WTC11 (cell line): ENCODE measurements at regions not wholly inside any gene's neighbourhood (a gene's known extent, or its start where the extent isn't known, plus 50 kb on each side); places are given as distances from the start of the nearest gene placed in this dataset.

Source experiments
- ATAC-seq: fragments of 200-7000 bp; cut with Tn5 transposase; 2 replicates; pipeline ENCODE4 v1.10.0; 2021; ENCODE audit warnings: mild to moderate bottlenecking, moderate library complexity
- CTCF ChIA-PET: fragments of 300-600 bp; sonication (Branson Sonifier 250); formaldehyde crosslinking; loops from one replicate; lab custom pipeline; 2021; ENCODE audit warnings: antibody characterized with exemption; lab: Charles Lee
- POLR2A ChIA-PET: fragments of 350-600 bp; sonication (Branson Sonifier 250); formaldehyde crosslinking; loops from one replicate; lab custom pipeline; 2021; ENCODE audit warnings: antibody characterized with exemption; lab: Charles Lee
- DNase-seq: peaks from one replicate; pipeline ENCODE4 v3.0.0; 2021; ENCODE audit warnings: low spot score
- H3K27ac Mint-ChIP-seq: 2 replicates; pipeline ENCODE4 v1.8.0; 2021; ENCODE audit warnings: mixed read lengths
- H3K27me3 Mint-ChIP-seq: 2 replicates; pipeline ENCODE4 v1.8.0; 2021; ENCODE audit warnings: low read depth, mild to moderate bottlenecking, moderate library complexity, mixed read lengths
- H3K36me3 Mint-ChIP-seq: 2 replicates; pipeline ENCODE4 v1.8.0; 2021; ENCODE audit warnings: mixed read lengths
- H3K4me1 Mint-ChIP-seq: 2 replicates; pipeline ENCODE4 v1.8.0; 2022; ENCODE audit warnings: mixed read lengths
- H3K4me3 Mint-ChIP-seq: 2 replicates; pipeline ENCODE4 v1.8.0; 2021; ENCODE audit warnings: mild to moderate bottlenecking, moderate library complexity, mixed read lengths
- H3K9me3 Mint-ChIP-seq: 2 replicates; pipeline ENCODE4 v1.8.0; 2021; ENCODE audit warnings: mixed read lengths
- ATF1 ChIP-seq: sonication (generic); formaldehyde crosslinking; IDR thresholded peaks from 2 replicates; pipeline ENCODE4 v1.8.1; 2023; ENCODE audit warnings: mild to moderate bottlenecking, moderate library complexity, missing genetic modification reagents
- CBFB ChIP-seq: sonication (generic); formaldehyde crosslinking; IDR thresholded peaks from 2 replicates; pipeline ENCODE4 v1.8.1; 2022; ENCODE audit warnings: mild to moderate bottlenecking, low read depth, missing genetic modification reagents
- EMX1 ChIP-seq: fragments of 250-450 bp; sonication (Bioruptor Pico); IDR thresholded peaks from 2 replicates; pipeline ENCODE4 v1.8.0; 2021; ENCODE audit warnings: mild to moderate bottlenecking
- FOXK1 ChIP-seq: sonication (generic); formaldehyde crosslinking; IDR thresholded peaks from 2 replicates; pipeline ENCODE4 v1.8.0; 2022; ENCODE audit warnings: mild to moderate bottlenecking, moderate library complexity, missing genetic modification reagents
- GRHL2 ChIP-seq: fragments of 250-450 bp; sonication (Bioruptor Pico); IDR thresholded peaks from 2 replicates; pipeline ENCODE4 v1.8.0; 2022; ENCODE audit warnings: mild to moderate bottlenecking, moderate library complexity; ENCODE audit not compliant: insufficient replicate concordance, severe bottlenecking
- GTF2I ChIP-seq: fragments of 250-450 bp; sonication (Bioruptor Pico); conservative IDR thresholded peaks from 2 replicates; pipeline ENCODE4 v1.4.0; 2021; ENCODE audit warnings: mild to moderate bottlenecking
- JAZF1 ChIP-seq: fragments of 250-450 bp; sonication (Bioruptor Pico); IDR thresholded peaks from 2 replicates; pipeline ENCODE4 v1.9.0; 2021; ENCODE audit warnings: moderate library complexity, mild to moderate bottlenecking, inconsistent platforms
- NFE2L1 ChIP-seq: sonication (generic); formaldehyde crosslinking; IDR thresholded peaks from 2 replicates; pipeline ENCODE4 v1.8.1; 2023; ENCODE audit warnings: missing genetic modification reagents
- NR3C1 ChIP-seq: sonication (generic); formaldehyde crosslinking; conservative IDR thresholded peaks from 2 replicates; pipeline ENCODE4 v1.8.1; 2023; ENCODE audit warnings: low read depth, mild to moderate bottlenecking, missing genetic modification reagents
- RORB ChIP-seq: fragments of 250-450 bp; sonication (Bioruptor Pico); IDR thresholded peaks from 2 replicates; pipeline ENCODE4 v1.9.0; 2021; ENCODE audit warnings: mild to moderate bottlenecking
- ZBTB21 ChIP-seq: sonication (generic); formaldehyde crosslinking; IDR thresholded peaks from 2 replicates; pipeline ENCODE4 v1.8.1; 2023; ENCODE audit warnings: mild to moderate bottlenecking, missing genetic modification reagents, borderline replicate concordance
- ZNF138 ChIP-seq: sonication (generic); formaldehyde crosslinking; conservative IDR thresholded peaks from 2 replicates; pipeline ENCODE4 v1.8.1; 2022; ENCODE audit warnings: mild to moderate bottlenecking, moderate library complexity, missing genetic modification reagents
- ZNF396 ChIP-seq: fragments of 250-450 bp; sonication (Bioruptor Pico); IDR thresholded peaks from 2 replicates; pipeline ENCODE4 v1.8.0; 2021; ENCODE audit warnings: mild to moderate bottlenecking, moderate library complexity, borderline replicate concordance
- TF ChIP-seq, protein P1 (sequence below): fragments of 250-450 bp; sonication (Bioruptor Pico); conservative IDR thresholded peaks from 2 replicates; pipeline ENCODE4 v1.9.0; 2021; ENCODE audit warnings: mild to moderate bottlenecking
- TF ChIP-seq, protein P2 (sequence below): fragments of 250-450 bp; sonication (Bioruptor Pico); IDR thresholded peaks from 2 replicates; pipeline ENCODE4 v1.9.0; 2021; ENCODE audit warnings: mild to moderate bottlenecking
- TF ChIP-seq, protein P3 (sequence below): sonication (generic); formaldehyde crosslinking; IDR thresholded peaks from 2 replicates; pipeline ENCODE4 v1.8.0; 2022; ENCODE audit warnings: mild to moderate bottlenecking, missing genetic modification reagents
- TF ChIP-seq, protein P4 (sequence below): sonication (generic); formaldehyde crosslinking; IDR thresholded peaks from 2 replicates; pipeline ENCODE4 v1.8.1; 2022; ENCODE audit warnings: mild to moderate bottlenecking, moderate library complexity, missing genetic modification reagents
- TF ChIP-seq, protein P5 (sequence below): fragments of 250-450 bp; sonication (Bioruptor Pico); IDR thresholded peaks from 2 replicates; pipeline ENCODE4 v1.8.0; 2021; ENCODE audit warnings: mild to moderate bottlenecking
- TF ChIP-seq, protein P6 (sequence below): sonication (generic); formaldehyde crosslinking; IDR thresholded peaks from 2 replicates; pipeline ENCODE4 v1.8.0; 2022; ENCODE audit warnings: mild to moderate bottlenecking, missing genetic modification reagents

DNA sequence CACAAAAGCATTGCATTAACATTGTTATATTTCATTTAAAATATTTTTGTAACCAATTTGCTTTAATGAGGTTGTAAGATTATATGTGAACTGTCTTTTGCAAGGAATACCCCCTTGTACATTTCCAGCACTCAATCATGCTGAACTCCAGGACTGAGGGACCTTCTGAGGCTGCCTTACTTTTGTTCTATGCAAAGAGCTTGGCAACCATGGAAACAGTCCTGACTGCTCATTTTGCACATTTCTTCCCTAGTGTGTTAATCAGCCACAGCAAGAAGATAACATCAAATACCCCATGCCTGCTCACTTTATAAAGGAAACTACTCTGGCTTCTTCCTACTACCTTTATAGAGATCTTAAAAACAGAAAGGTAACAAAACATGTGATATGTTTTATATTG, 355.6 kb upstream of the IZUMO3 start (continued):
- TF ChIP-seq, protein P1, sequence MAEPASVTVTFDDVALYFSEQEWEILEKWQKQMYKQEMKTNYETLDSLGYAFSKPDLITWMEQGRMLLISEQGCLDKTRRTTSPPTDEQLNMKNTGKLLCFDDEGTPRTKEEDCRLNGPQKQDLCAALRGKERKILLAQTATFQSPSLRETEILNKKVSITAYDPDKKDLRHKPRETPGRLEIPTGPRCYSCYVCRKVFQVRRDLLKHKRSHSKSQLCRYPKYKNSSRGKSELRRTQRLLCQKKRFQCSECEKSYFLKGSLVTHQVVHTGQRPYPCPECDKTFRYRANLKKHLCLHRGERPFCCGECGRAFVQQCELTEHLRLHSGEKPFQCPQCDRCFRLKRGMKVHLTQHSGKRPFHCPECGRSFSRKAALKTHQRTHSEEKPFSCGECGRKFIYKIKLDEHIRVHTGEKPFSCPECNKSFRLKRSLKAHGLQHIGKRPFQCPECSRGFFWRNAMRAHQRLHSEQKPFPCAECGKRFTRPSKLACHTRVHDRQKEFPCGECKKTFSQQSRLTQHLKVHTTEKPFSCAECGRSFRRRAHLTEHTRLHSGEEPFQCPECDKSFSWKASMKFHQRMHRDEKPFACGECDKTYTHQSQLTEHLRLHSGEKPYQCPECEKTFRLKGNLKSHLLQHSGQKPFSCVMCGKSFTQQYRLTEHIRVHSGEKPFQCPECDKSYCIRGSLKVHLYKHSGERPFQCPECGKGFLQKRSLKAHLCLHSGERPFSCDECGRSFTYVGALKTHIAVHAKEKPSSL: no peak
- no peak for TF ChIP-seq GRHL2 (CRISPR knock-in tag)

DNA sequence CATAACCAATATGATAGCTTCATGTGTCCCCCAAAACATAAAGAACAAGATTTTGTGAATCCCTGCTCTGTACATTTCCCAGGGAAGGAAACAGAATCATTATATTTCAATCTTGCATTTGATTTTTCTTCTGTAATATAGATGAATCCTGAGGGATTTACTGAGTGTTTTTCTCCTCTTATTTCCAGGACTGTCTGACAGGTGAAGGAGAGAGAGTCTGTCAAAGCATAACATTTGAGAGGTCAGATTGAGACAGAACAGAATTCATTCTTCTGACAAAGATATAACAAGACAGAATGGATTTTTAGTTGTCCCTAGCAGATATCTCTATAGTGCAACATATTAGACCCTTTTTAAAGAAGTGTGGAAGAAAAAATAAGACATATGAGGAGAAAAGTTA, 354.5 kb upstream of the IZUMO3 start:
- Mint-ChIP-seq H3K27ac (no peak overlapping the region), H3K27me3 (no peaks in the 10 kb centered on the region), H3K4me3 (no peak overlapping the region), H3K9me3 (peaks cover 7% of the 10 kb centered on the region; the same call in 1 of the 2 replicates), H3K36me3 (no peaks in the 10 kb centered on the region), H3K4me1 (no peaks in the 10 kb centered on the region)
- no peak for ATAC-seq
- CTCF ChIA-PET: no interaction called here
- DNase-seq: no peak
- POLR2A ChIA-PET: no interaction called here
- TF ChIP-seq GTF2I (CRISPR knock-in tag): no peak
- TF ChIP-seq, protein P2, sequence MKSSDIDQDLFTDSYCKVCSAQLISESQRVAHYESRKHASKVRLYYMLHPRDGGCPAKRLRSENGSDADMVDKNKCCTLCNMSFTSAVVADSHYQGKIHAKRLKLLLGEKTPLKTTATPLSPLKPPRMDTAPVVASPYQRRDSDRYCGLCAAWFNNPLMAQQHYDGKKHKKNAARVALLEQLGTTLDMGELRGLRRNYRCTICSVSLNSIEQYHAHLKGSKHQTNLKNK (CRISPR knock-in tag): no peak
- TF ChIP-seq CBFB (CRISPR knock-in tag): no peak
- no peak for TF ChIP-seq EMX1 (CRISPR knock-in tag)
- TF ChIP-seq, protein P3, sequence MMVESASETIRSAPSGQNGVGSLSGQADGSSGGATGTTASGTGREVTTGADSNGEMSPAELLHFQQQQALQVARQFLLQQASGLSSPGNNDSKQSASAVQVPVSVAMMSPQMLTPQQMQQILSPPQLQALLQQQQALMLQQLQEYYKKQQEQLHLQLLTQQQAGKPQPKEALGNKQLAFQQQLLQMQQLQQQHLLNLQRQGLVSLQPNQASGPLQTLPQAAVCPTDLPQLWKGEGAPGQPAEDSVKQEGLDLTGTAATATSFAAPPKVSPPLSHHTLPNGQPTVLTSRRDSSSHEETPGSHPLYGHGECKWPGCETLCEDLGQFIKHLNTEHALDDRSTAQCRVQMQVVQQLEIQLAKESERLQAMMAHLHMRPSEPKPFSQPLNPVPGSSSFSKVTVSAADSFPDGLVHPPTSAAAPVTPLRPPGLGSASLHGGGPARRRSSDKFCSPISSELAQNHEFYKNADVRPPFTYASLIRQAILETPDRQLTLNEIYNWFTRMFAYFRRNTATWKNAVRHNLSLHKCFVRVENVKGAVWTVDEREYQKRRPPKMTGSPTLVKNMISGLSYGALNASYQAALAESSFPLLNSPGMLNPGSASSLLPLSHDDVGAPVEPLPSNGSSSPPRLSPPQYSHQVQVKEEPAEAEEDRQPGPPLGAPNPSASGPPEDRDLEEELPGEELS (CRISPR knock-in tag): no peak

DNA sequence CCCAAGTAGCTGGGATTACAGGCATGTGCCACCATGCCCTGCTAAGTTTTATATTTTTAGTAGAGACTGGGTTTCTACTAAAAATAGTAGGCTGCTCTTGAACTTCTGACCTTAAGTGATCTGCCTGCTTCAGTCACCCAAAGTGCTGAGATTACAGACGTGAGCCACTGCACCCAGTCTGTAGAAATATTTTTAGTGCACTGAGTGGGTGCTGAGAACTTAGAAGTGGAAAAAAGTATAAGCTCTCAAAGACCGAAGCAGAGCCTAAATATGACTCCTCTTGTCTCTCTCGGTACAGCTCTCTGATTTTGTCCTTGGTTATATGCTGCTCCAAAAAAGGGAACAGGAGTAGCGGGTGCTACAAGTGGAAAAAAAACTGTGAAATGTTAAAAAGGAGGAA, 353.8 kb upstream of the IZUMO3 start:
- no peak overlapping the region for H3K27ac Mint-ChIP-seq
- no peaks in the 10 kb centered on the region for H3K27me3 Mint-ChIP-seq
- ATAC-seq (no peak), DNase-seq (no peak)
- peaks cover 7% of the 10 kb centered on the region; the same call in 1 of the 2 replicates for H3K9me3 Mint-ChIP-seq
- H3K4me1 Mint-ChIP-seq: no peaks in the 10 kb centered on the region
- no peak overlapping the region for H3K4me3 Mint-ChIP-seq
- ChIA-PET CTCF (no interaction called here), POLR2A (no interaction called here)
- no peaks in the 10 kb centered on the region for H3K36me3 Mint-ChIP-seq
- TF ChIP-seq ZBTB21 (CRISPR knock-in tag): no peak
- TF ChIP-seq, protein P4, sequence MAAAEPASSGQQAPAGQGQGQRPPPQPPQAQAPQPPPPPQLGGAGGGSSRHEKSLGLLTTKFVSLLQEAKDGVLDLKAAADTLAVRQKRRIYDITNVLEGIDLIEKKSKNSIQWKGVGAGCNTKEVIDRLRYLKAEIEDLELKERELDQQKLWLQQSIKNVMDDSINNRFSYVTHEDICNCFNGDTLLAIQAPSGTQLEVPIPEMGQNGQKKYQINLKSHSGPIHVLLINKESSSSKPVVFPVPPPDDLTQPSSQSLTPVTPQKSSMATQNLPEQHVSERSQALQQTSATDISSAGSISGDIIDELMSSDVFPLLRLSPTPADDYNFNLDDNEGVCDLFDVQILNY (CRISPR knock-in tag): no peak
- TF ChIP-seq JAZF1 (CRISPR knock-in tag): no peak

DNA sequence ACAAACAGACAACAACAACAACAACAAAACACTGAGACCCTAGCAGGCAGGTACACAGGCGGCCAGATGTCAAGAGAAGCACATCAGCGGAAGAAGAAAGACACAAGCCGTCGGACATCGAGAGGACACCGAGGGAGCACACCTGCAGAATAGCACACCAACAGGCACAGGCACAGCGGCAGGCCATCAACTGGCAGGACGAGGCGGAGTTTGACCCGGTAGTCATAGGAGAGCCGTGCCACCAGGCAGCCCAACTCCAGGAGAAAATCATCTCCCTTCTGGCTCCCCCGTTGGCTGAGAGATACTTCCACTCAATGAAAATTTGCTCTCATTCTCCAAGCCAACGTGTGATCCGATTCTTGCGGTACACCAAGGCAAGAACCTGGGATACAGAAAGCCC, 352.1 kb upstream of the IZUMO3 start:
- no peak for ATAC-seq
- Mint-ChIP-seq H3K4me3 (no peak overlapping the region), H3K9me3 (peaks cover 18% of the 10 kb centered on the region), H3K27ac (no peak overlapping the region), H3K27me3 (no peaks in the 10 kb centered on the region)
- POLR2A ChIA-PET: no interaction called here
- CTCF ChIA-PET: no interaction called here
- no peak for TF ChIP-seq FOXK1
- no peak for TF ChIP-seq RORB (CRISPR knock-in tag)
- no peak for TF ChIP-seq ATF1
- no peak for TF ChIP-seq NFE2L1 (CRISPR knock-in tag)
- TF ChIP-seq, protein P5, sequence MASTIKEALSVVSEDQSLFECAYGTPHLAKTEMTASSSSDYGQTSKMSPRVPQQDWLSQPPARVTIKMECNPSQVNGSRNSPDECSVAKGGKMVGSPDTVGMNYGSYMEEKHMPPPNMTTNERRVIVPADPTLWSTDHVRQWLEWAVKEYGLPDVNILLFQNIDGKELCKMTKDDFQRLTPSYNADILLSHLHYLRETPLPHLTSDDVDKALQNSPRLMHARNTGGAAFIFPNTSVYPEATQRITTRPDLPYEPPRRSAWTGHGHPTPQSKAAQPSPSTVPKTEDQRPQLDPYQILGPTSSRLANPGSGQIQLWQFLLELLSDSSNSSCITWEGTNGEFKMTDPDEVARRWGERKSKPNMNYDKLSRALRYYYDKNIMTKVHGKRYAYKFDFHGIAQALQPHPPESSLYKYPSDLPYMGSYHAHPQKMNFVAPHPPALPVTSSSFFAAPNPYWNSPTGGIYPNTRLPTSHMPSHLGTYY (CRISPR knock-in tag): no peak
- no peak for TF ChIP-seq ZNF396 (CRISPR knock-in tag)
- TF ChIP-seq ZNF138: no peak
- TF ChIP-seq, protein P6, sequence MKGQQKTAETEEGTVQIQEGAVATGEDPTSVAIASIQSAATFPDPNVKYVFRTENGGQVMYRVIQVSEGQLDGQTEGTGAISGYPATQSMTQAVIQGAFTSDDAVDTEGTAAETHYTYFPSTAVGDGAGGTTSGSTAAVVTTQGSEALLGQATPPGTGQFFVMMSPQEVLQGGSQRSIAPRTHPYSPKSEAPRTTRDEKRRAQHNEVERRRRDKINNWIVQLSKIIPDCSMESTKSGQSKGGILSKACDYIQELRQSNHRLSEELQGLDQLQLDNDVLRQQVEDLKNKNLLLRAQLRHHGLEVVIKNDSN (CRISPR knock-in tag): no peak
- TF ChIP-seq NR3C1 (CRISPR knock-in tag): no peak
- TF ChIP-seq, all 79 proteins: peak for 0
- H3K36me3 Mint-ChIP-seq: peaks cover 8% of the 10 kb centered on the region; the same call in 1 of the 2 replicates
- H3K4me1 Mint-ChIP-seq: no peaks in the 10 kb centered on the region
- DNase-seq: no peak
